Naive thymus-derived CD8-positive, alpha-beta T cell (primary cell): ENCODE measurements at regions not wholly inside any gene's neighbourhood (a gene's known extent, or its start where the extent isn't known, plus 50 kb on each side); places are given as distances from the start of the nearest gene placed in this dataset.

ENCODE experiments used
- ATAC-seq, 2 donors: fragments of 150-1000 bp; cut with Tn5 transposase in 1 of 2; sonication (Bioruptor Pico), chemical (Tn5 transposase) in 1 of 2; 1 replicate in 1 of 2; 2 replicates in 1 of 2; pipeline ENCODE4 v1.10.0; 2021; ENCODE audit warnings: mild to moderate bottlenecking in 2 of 2, moderate library complexity in 2 of 2
- POLR2A ChIA-PET: fragments of 350-600 bp; sonication (Branson Sonifier 250); formaldehyde crosslinking; loops from one replicate; lab custom pipeline; 2021; ENCODE audit warnings: antibody characterized with exemption; lab: Charles Lee
- DNase-seq, 10 donors: peaks; one replicate each; pipeline versions ENCODE4 v3.0.0 to v3.0.0-alpha.2; 2020 to 2022
- H3K27ac Mint-ChIP-seq, 10 donors: one replicate each; pipeline ENCODE4 v1.8.0; 2020 to 2022; ENCODE audit warnings: mild to moderate bottlenecking in 10 of 10, mixed read lengths in 10 of 10, moderate library complexity in 4 of 10, inconsistent platforms in 1 of 10
- H3K27me3 Mint-ChIP-seq, 5 donors: one replicate each; pipeline ENCODE4 v1.8.0; 2021 to 2022; ENCODE audit warnings: mixed read lengths in 5 of 5
- H3K36me3 Mint-ChIP-seq, 3 donors: one replicate each; pipeline ENCODE4 v1.8.0; 2020 to 2022; ENCODE audit warnings: mixed read lengths in 3 of 3, mild to moderate bottlenecking in 2 of 3, inconsistent platforms in 1 of 3
- H3K4me1 Mint-ChIP-seq, 4 donors: one replicate each; pipeline ENCODE4 v1.8.0; 2021 to 2022; ENCODE audit warnings: mixed read lengths in 4 of 4
- H3K4me3 Mint-ChIP-seq, 10 donors: one replicate each; pipeline ENCODE4 v1.8.0; 2020 to 2022; ENCODE audit warnings: mild to moderate bottlenecking in 10 of 10, mixed read lengths in 10 of 10, moderate library complexity in 6 of 10, inconsistent platforms in 1 of 10
- H3K9me3 Mint-ChIP-seq, 9 donors: one replicate each; pipeline ENCODE4 v1.8.0; 2020 to 2022; ENCODE audit warnings: mixed read lengths in 9 of 9, mild to moderate bottlenecking in 3 of 9, inconsistent platforms in 1 of 9, moderate library complexity in 1 of 9

DNA sequence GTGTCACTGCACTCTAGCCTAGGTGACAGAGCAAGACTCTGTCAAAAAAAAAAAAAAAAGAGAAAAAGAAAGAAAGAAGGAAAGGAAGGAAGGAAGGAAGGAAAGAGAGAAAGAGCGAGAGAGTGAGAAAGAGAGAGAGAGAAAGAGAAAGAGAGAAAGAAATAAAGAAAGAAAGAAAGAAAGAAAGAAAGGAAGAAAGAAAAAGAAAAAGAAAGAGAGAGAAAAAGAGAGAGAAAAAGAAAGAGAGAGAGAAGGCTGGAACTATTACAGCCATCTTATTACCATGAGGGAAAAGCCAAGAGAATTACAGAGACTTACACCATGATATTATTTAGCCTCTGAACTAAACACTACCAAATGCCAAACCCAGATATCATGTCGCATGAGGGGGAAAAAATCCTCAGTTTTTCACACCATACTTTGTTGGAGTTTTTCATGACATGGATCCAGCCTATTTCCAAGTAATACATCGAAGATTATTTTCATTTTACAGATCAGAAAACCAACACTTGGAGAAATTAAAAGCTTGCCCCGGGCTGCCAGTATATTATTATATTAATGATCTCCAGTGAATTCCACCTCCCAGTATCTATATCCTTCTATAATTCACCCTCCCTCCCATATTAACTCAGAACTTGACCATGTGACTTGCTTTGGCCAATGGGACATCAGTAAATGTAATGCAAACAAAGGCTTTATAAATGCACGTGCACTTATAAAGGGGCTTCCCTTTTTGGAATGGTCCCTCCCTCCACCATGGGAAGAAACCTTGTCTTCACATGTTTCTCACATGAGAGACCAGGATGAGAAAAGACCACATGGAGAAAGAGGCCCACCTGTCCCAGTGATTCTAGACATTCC lies 148.6 kb downstream of the MIS18A start:
- ATAC-seq (no peak), DNase-seq (no peak)
- Mint-ChIP-seq H3K4me3 (no peak overlapping the region), H3K27me3 (peaks cover 5 to 60% (median 7%) of the 10 kb centered on the region in 5 donors), H3K36me3 (peaks cover 0 to 18% (median 9%) of the 10 kb centered on the region in 3 donors), H3K9me3 (peaks cover 0 to 22% (median 8%) of the 10 kb centered on the region in 9 donors), H3K27ac (no peak overlapping the region), H3K4me1 (no peaks in the 10 kb centered on the region)
- POLR2A ChIA-PET: no interaction called here

GRCh38 chr21:32127081-32127480 lies 151.8 kb downstream of the MIS18A start:
- Mint-ChIP-seq H3K4me1 (no peaks in the 10 kb centered on the region), H3K36me3 (peaks cover 0 to 30% (median 16%) of the 10 kb centered on the region in 3 donors), H3K27me3 (peaks cover 5 to 45% (median 7%) of the 10 kb centered on the region in 5 donors), H3K4me3 (no peak overlapping the region), H3K9me3 (peaks cover 0 to 29% (median 12%) of the 10 kb centered on the region in 9 donors), H3K27ac (no peak overlapping the region)
- ATAC-seq (no peak), DNase-seq (no peak)
- POLR2A ChIA-PET: no interaction called here

GRCh38 chr21:32122082-32122481 lies 156.8 kb downstream of the MIS18A start:
- Mint-ChIP-seq H3K36me3 (peaks cover 0 to 19% (median 14%) of the 10 kb centered on the region in 3 donors), H3K27me3 (peaks cover 2 to 22% (median 7%) of the 10 kb centered on the region in 5 donors), H3K4me3 (no peak overlapping the region), H3K4me1 (no peaks in the 10 kb centered on the region), H3K9me3 (peaks cover 0 to 24% (median 12%) of the 10 kb centered on the region in 9 donors), H3K27ac (no peak overlapping the region)
- no peak for DNase-seq
- POLR2A ChIA-PET: no interaction called here
- ATAC-seq: no peak

- Mint-ChIP-seq H3K4me1 (no peaks in the 10 kb centered on the region), H3K27ac (no peak overlapping the region), H3K27me3 (peaks cover 2 to 7% (median 5%) of the 10 kb centered on the region in 5 donors), H3K36me3 (peaks cover 0 to 15% (median 14%) of the 10 kb centered on the region in 3 donors), H3K4me3 (no peak overlapping the region), H3K9me3 (peaks cover 0 to 24% (median 12%) of the 10 kb centered on the region in 9 donors)
- ATAC-seq (no peak), DNase-seq (no peak)
- POLR2A ChIA-PET: interaction anchor here (0.7 kb wide), 1 partner anchor 44 kb away, joined by 3 read pairs; no protein-coding TSS in a partner anchor
These were observed 158.6 kb downstream of the MIS18A start for GRCh38 chr21:32120230-32120629.

DNA sequence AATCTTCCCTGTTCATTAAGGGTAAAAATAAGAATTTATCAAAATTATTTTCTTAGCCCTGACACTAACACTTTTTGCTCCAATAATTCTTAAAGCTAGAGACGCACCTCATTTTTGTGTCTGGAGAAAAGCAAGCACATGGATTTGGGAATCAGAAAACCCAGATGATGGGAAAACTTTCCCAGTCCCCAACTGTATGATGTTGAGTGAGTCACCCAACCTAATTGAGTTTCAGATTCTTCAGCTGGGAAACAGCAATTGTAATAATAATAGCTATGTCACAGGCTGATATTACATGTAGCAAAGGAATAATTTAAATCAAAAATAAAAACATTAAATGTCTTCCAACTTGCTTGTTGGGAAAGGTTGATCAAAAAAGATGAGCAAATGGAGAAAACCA lies 159.0 kb downstream of the MIS18A start:
- H3K4me3 Mint-ChIP-seq: no peak overlapping the region
- H3K9me3 Mint-ChIP-seq: peaks cover 0 to 24% (median 12%) of the 10 kb centered on the region in 9 donors
- POLR2A ChIA-PET: interaction anchor here (0.7 kb wide), 2 partner anchors 44 to 173 kb away, joined by 3 to 4 read pairs; no protein-coding TSS in a partner anchor

GRCh38 chr21:32119389-32119788 lies 159.5 kb downstream of the MIS18A start:
- Mint-ChIP-seq H3K27me3 (peaks cover 2 to 13% (median 7%) of the 10 kb centered on the region in 5 donors), H3K4me1 (no peaks in the 10 kb centered on the region), H3K4me3 (no peak overlapping the region), H3K27ac (no peak overlapping the region), H3K9me3 (peaks cover 0 to 24% (median 12%) of the 10 kb centered on the region in 9 donors), H3K36me3 (peaks cover 0 to 12% (median 11%) of the 10 kb centered on the region in 3 donors)
- no peak for DNase-seq
- POLR2A ChIA-PET: interaction anchor here (0.7 kb wide), 2 partner anchors 164 to 172 kb away, joined by 4 to 5 read pairs; no protein-coding TSS in a partner anchor
- ATAC-seq: no peak

More for the DNA sequence above, 159.0 kb downstream of the MIS18A start:
- Mint-ChIP-seq H3K36me3 (peaks cover 0 to 14% (median 14%) of the 10 kb centered on the region in 3 donors), H3K27me3 (peaks cover 2 to 8% (median 7%) of the 10 kb centered on the region in 5 donors), H3K27ac (no peak overlapping the region), H3K4me1 (no peaks in the 10 kb centered on the region)
- ATAC-seq (no peak), DNase-seq (no peak)

DNA sequence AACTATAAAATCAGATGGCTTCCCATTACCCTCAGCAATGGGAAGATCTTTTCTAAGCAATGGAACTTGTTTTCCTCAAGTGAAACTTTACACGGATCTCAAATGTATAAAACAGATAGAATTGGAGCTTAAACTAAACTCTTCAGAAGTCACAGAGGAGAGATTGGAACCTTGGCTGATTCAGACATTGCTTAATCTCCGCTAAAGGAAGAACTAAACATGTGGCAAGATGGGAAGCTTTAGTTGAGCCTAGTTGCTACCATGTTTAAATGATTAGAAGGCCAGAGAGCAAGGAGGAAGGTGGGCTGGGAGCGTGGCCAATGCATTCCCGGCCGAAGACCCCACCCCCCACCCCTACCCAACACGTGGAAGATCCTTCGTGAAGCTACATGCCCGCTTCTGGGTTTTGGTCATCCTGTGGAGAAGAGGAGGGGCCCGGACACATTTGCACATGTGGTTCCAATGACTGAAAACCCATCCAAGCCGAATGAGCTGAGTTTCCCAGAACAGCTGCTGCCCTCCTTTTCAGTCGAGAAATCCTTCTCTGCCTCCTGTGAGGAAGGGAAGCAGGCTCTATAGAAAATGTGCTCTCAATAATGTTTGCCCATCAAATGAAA lies 164.3 kb downstream of the MIS18A start:
- Mint-ChIP-seq H3K27ac (no peak overlapping the region), H3K9me3 (peaks cover 0 to 2% (median 0%) of the 10 kb centered on the region in 9 donors)
- POLR2A ChIA-PET: no interaction called here

GRCh38 chr21:32113486-32113885 lies 165.4 kb downstream of the MIS18A start:
- no peak overlapping the region for H3K27ac Mint-ChIP-seq
- ATAC-seq (no peak), DNase-seq (no peak)
- H3K4me1 Mint-ChIP-seq: no peaks in the 10 kb centered on the region
- H3K27me3 Mint-ChIP-seq: peaks cover 0 to 16% (median 8%) of the 10 kb centered on the region in 5 donors
- POLR2A ChIA-PET: no interaction called here
- peaks cover 0 to 2% (median 0%) of the 10 kb centered on the region in 9 donors for H3K9me3 Mint-ChIP-seq
- no peak overlapping the region for H3K4me3 Mint-ChIP-seq
- no peaks in the 10 kb centered on the region for H3K36me3 Mint-ChIP-seq

More for the DNA sequence above, 164.3 kb downstream of the MIS18A start:
- no peaks in the 10 kb centered on the region for H3K36me3 Mint-ChIP-seq
- H3K27me3 Mint-ChIP-seq: peaks cover 0 to 16% (median 5%) of the 10 kb centered on the region in 5 donors
- no peaks in the 10 kb centered on the region for H3K4me1 Mint-ChIP-seq
- no peak overlapping the region for H3K4me3 Mint-ChIP-seq
- no peak for ATAC-seq
- no peak for DNase-seq

DNA sequence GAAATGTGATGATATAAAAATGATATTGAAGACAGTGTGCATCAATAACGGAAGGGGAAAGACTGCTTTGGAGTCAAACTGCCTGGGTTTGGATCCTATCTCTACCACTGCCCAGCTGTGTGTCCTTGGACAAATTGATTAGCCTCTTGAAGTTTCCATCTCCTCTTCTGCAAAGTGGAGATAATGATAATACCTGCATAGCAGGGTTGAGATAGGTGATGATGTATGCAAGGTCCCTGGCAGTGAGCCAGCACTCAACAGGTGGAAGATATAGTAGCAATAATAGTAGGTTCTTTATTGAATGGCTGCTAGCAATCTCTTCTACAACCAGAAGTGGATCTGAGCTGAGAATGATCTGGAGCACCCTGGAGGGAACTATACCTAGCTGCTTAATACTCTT lies 166.7 kb downstream of the MIS18A start:
- POLR2A ChIA-PET: no interaction called here
- Mint-ChIP-seq H3K4me1 (no peaks in the 10 kb centered on the region), H3K4me3 (no peak overlapping the region), H3K27ac (no peak overlapping the region), H3K27me3 (peaks cover 0 to 16% (median 8%) of the 10 kb centered on the region in 5 donors), H3K36me3 (no peaks in the 10 kb centered on the region), H3K9me3 (peaks cover 0 to 2% (median 0%) of the 10 kb centered on the region in 9 donors)
- ATAC-seq (no peak), DNase-seq (no peak)

DNA sequence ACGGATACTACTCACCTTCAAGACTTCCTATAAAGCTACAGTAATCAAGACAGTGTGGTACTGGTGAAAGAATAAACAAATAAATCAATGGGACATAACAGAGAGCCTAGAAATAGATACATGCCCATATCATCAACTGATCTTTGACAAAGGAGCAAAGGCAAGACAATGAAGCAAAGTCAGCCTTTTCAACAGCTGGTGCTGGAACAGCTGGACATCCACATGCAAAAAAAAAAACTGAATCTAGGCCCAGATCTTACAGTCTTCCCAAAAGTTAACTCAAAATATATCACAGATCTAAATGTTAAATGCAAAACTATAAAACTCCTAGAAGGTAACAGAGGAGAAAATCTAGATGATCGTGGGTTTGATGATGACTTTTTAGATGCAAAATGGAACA lies 170.3 kb downstream of the MIS18A start:
- ATAC-seq (no peak), DNase-seq (no peak)
- no peaks in the 10 kb centered on the region for H3K36me3 Mint-ChIP-seq
- peaks cover 0 to 25% (median 7%) of the 10 kb centered on the region in 5 donors for H3K27me3 Mint-ChIP-seq
- no peak overlapping the region for H3K27ac Mint-ChIP-seq
- no peak overlapping the region for H3K4me3 Mint-ChIP-seq
- no peaks in the 10 kb centered on the region for H3K4me1 Mint-ChIP-seq
- POLR2A ChIA-PET: no interaction called here
- H3K9me3 Mint-ChIP-seq: peaks cover 0 to 2% (median 0%) of the 10 kb centered on the region in 9 donors

- peaks cover 0 to 46% (median 3%) of the 10 kb centered on the region in 5 donors for H3K27me3 Mint-ChIP-seq
- no peaks in the 10 kb centered on the region for H3K9me3 Mint-ChIP-seq
- no peak overlapping the region for H3K27ac Mint-ChIP-seq
- ATAC-seq (no peak), DNase-seq (no peak)
- H3K4me3 Mint-ChIP-seq: no peak overlapping the region
- H3K36me3 Mint-ChIP-seq: no peaks in the 10 kb centered on the region
- no peaks in the 10 kb centered on the region for H3K4me1 Mint-ChIP-seq
- POLR2A ChIA-PET: no interaction called here
These were observed 175.5 kb downstream of the MIS18A start for GRCh38 chr21:32103361-32103760.

GRCh38 chr21:32102426-32102825 lies 176.4 kb downstream of the MIS18A start:
- no peaks in the 10 kb centered on the region for H3K36me3 Mint-ChIP-seq
- POLR2A ChIA-PET: no interaction called here
- no peak overlapping the region for H3K27ac Mint-ChIP-seq
- no peak for ATAC-seq
- H3K4me1 Mint-ChIP-seq: no peaks in the 10 kb centered on the region
- H3K4me3 Mint-ChIP-seq: no peak overlapping the region
- peaks cover 0 to 46% (median 3%) of the 10 kb centered on the region in 5 donors for H3K27me3 Mint-ChIP-seq
- H3K9me3 Mint-ChIP-seq: no peaks in the 10 kb centered on the region
- DNase-seq: no peak

GRCh38 chr21:32101277-32101676 lies 177.6 kb downstream of the MIS18A start:
- peaks cover 0 to 46% (median 3%) of the 10 kb centered on the region in 5 donors for H3K27me3 Mint-ChIP-seq
- POLR2A ChIA-PET: no interaction called here
- no peak for ATAC-seq

More at GRCh38 chr21:32101277-32101676, 177.6 kb downstream of the MIS18A start:
- H3K36me3 Mint-ChIP-seq: no peaks in the 10 kb centered on the region
- H3K4me3 Mint-ChIP-seq: no peak overlapping the region
- no peaks in the 10 kb centered on the region for H3K9me3 Mint-ChIP-seq
- H3K4me1 Mint-ChIP-seq: peaks cover 0 to 2% (median 0%) of the 10 kb centered on the region in 4 donors
- no peak for DNase-seq
- no peak overlapping the region for H3K27ac Mint-ChIP-seq
